ENCODE measurements at regions not wholly inside any gene's neighbourhood (a gene's known extent, or its start where the extent isn't known, plus 50 kb on each side); places are given as distances from the start of the nearest gene placed in this dataset.
"Not testable (repeated sequence)": the region's sequence is repeated elsewhere in the genome, so short reads cannot be mapped to it uniquely, and the experiment has no call there.

GRCh38 chr7:115582956-115583355 lies 447.6 kb downstream of the TFEC start:
- no peak overlapping the region for H3K4me3 ChIP-seq
- no peaks in the 10 kb centered on the region for H3K9me3 ChIP-seq (replicated peaks)
- DNase-seq (ENCODE audit: low read depth in 1 of 2, low spot score in 2 of 2), result no peak
- H3K36me3 ChIP-seq, result no peaks in the 10 kb centered on the region
- no peaks in the 10 kb centered on the region for H3K4me1 ChIP-seq (replicated peaks)
- H3K27ac ChIP-seq, result no peak overlapping the region
- H3K27me3 ChIP-seq (replicated peaks), result no peaks in the 10 kb centered on the region

GRCh38 chr7:115578576-115578975 lies 452.0 kb downstream of the TFEC start:
- no peak for DNase-seq (ENCODE audit: low read depth in 1 of 2, low spot score in 2 of 2)
- Histone ChIP-seq H3K9me3 (replicated peaks) (no peaks in the 10 kb centered on the region), H3K4me1 (replicated peaks) (no peaks in the 10 kb centered on the region), H3K36me3 (no peaks in the 10 kb centered on the region), H3K27ac (no peak overlapping the region), H3K4me3 (no peak overlapping the region), H3K27me3 (replicated peaks) (no peaks in the 10 kb centered on the region)

- H3K9me3 ChIP-seq (replicated peaks), result no peaks in the 10 kb centered on the region
- H3K4me1 ChIP-seq (replicated peaks), result no peaks in the 10 kb centered on the region
- no peak overlapping the region for H3K4me3 ChIP-seq
- DNase-seq (ENCODE audit: low read depth in 1 of 2, low spot score in 2 of 2), result no peak
- no peaks in the 10 kb centered on the region for H3K27me3 ChIP-seq (replicated peaks)
- no peaks in the 10 kb centered on the region for H3K36me3 ChIP-seq
- no peak overlapping the region for H3K27ac ChIP-seq
These were observed 455.8 kb downstream of the TFEC start for GRCh38 chr7:115574681-115575291.

GRCh38 chr7:115572111-115572510 lies 458.5 kb downstream of the TFEC start:
- Histone ChIP-seq H3K4me3 (no peak overlapping the region), H3K9me3 (replicated peaks) (no peaks in the 10 kb centered on the region), H3K36me3 (no peaks in the 10 kb centered on the region), H3K27ac (no peak overlapping the region), H3K4me1 (replicated peaks) (no peaks in the 10 kb centered on the region), H3K27me3 (replicated peaks) (no peaks in the 10 kb centered on the region)
- DNase-seq (ENCODE audit: low read depth in 1 of 2, low spot score in 2 of 2), result no peak

GRCh38 chr7:115561335-115562110 lies 469.0 kb downstream of the TFEC start:
- no peaks in the 10 kb centered on the region for H3K27me3 ChIP-seq (replicated peaks)
- H3K27ac ChIP-seq, result no peak overlapping the region
- H3K4me3 ChIP-seq, result no peak overlapping the region
- H3K9me3 ChIP-seq (replicated peaks), result no peaks in the 10 kb centered on the region
- H3K4me1 ChIP-seq (replicated peaks), result no peaks in the 10 kb centered on the region
- DNase-seq (ENCODE audit: low read depth in 1 of 2, low spot score in 2 of 2), result no peak
- H3K36me3 ChIP-seq, result no peaks in the 10 kb centered on the region

- Histone ChIP-seq H3K4me1 (replicated peaks) (no peaks in the 10 kb centered on the region), H3K36me3 (no peaks in the 10 kb centered on the region), H3K9me3 (replicated peaks) (no peaks in the 10 kb centered on the region), H3K27ac (no peak overlapping the region), H3K4me3 (no peak overlapping the region), H3K27me3 (replicated peaks) (no peaks in the 10 kb centered on the region)
- no peak for DNase-seq (ENCODE audit: low read depth in 1 of 2, low spot score in 2 of 2)
These were observed 470.7 kb downstream of the TFEC start for GRCh38 chr7:115559877-115560276.

GRCh38 chr7:115558161-115558560 lies 472.4 kb downstream of the TFEC start:
- H3K27me3 ChIP-seq (replicated peaks), result no peaks in the 10 kb centered on the region
- no peaks in the 10 kb centered on the region for H3K36me3 ChIP-seq
- H3K27ac ChIP-seq, result no peak overlapping the region
- H3K4me3 ChIP-seq, result no peak overlapping the region
- DNase-seq (ENCODE audit: low read depth in 1 of 2, low spot score in 2 of 2), result no peak
- H3K4me1 ChIP-seq (replicated peaks), result no peaks in the 10 kb centered on the region
- H3K9me3 ChIP-seq (replicated peaks), result no peaks in the 10 kb centered on the region

GRCh38 chr7:115557296-115557695 lies 473.3 kb downstream of the TFEC start:
- not testable (repeated sequence) for H3K9me3 ChIP-seq (replicated peaks); H3K4me1 ChIP-seq (replicated peaks); H3K27me3 ChIP-seq (replicated peaks); H3K27ac ChIP-seq; H3K4me3 ChIP-seq; DNase-seq (ENCODE audit: low read depth in 1 of 2, low spot score in 2 of 2); H3K36me3 ChIP-seq

GRCh38 chr7:115552766-115553165 lies 477.8 kb downstream of the TFEC start:
- no peak overlapping the region for H3K4me3 ChIP-seq
- DNase-seq (ENCODE audit: low read depth in 1 of 2, low spot score in 2 of 2), result no peak
- no peaks in the 10 kb centered on the region for H3K4me1 ChIP-seq (replicated peaks)
- no peaks in the 10 kb centered on the region for H3K36me3 ChIP-seq
- no peak overlapping the region for H3K27ac ChIP-seq
- H3K9me3 ChIP-seq (replicated peaks), result no peaks in the 10 kb centered on the region
- H3K27me3 ChIP-seq (replicated peaks), result no peaks in the 10 kb centered on the region

- no peak for DNase-seq (ENCODE audit: low read depth in 1 of 2, low spot score in 2 of 2)
- no peaks in the 10 kb centered on the region for H3K9me3 ChIP-seq (replicated peaks)
These were observed 480.7 kb downstream of the TFEC start for GRCh38 chr7:115549910-115550309.

GRCh38 chr7:115548756-115549155 lies 481.8 kb downstream of the TFEC start:
- H3K27me3 ChIP-seq (replicated peaks), result no peaks in the 10 kb centered on the region; the same call in 1 of the 2 replicates
- H3K9me3 ChIP-seq (replicated peaks), result no peaks in the 10 kb centered on the region
- H3K36me3 ChIP-seq, result no peaks in the 10 kb centered on the region
- DNase-seq (ENCODE audit: low read depth in 1 of 2, low spot score in 2 of 2), result no peak
- no peaks in the 10 kb centered on the region for H3K4me1 ChIP-seq (replicated peaks)
- H3K4me3 ChIP-seq, result no peak overlapping the region
- no peak overlapping the region for H3K27ac ChIP-seq

More at GRCh38 chr7:115549910-115550309, 480.7 kb downstream of the TFEC start:
- Histone ChIP-seq H3K4me1 (replicated peaks) (no peaks in the 10 kb centered on the region), H3K27ac (no peak overlapping the region), H3K4me3 (no peak overlapping the region), H3K27me3 (replicated peaks) (no peaks in the 10 kb centered on the region; the same call in 1 of the 2 replicates), H3K36me3 (no peaks in the 10 kb centered on the region)

- H3K4me1 ChIP-seq (replicated peaks), result no peaks in the 10 kb centered on the region
- no peak overlapping the region for H3K27ac ChIP-seq
- no peaks in the 10 kb centered on the region for H3K36me3 ChIP-seq
- H3K27me3 ChIP-seq (replicated peaks), result no peaks in the 10 kb centered on the region; the same call in 1 of the 2 replicates
- H3K4me3 ChIP-seq, result no peak overlapping the region
- H3K9me3 ChIP-seq (replicated peaks), result no peaks in the 10 kb centered on the region
- no peak for DNase-seq (ENCODE audit: low read depth in 1 of 2, low spot score in 2 of 2)
These were observed 483.8 kb downstream of the TFEC start for GRCh38 chr7:115546790-115547189.

GRCh38 chr7:115533785-115534184 lies 496.8 kb downstream of the TFEC start:
- Histone ChIP-seq H3K4me3 (no peak overlapping the region), H3K4me1 (replicated peaks) (no peaks in the 10 kb centered on the region), H3K27ac (no peak overlapping the region), H3K9me3 (replicated peaks) (no peaks in the 10 kb centered on the region), H3K36me3 (no peaks in the 10 kb centered on the region), H3K27me3 (replicated peaks) (no peaks in the 10 kb centered on the region)
- DNase-seq (ENCODE audit: low read depth in 1 of 2, low spot score in 2 of 2), result no peak

GRCh38 chr7:115526278-115526677 lies 504.3 kb downstream of the TFEC start:
- Histone ChIP-seq H3K36me3 (no peaks in the 10 kb centered on the region), H3K4me3 (no peak overlapping the region), H3K4me1 (replicated peaks) (no peaks in the 10 kb centered on the region), H3K9me3 (replicated peaks) (no peaks in the 10 kb centered on the region; the same call in 1 of the 2 replicates), H3K27ac (no peak overlapping the region), H3K27me3 (replicated peaks) (no peaks in the 10 kb centered on the region)
- no peak for DNase-seq (ENCODE audit: low read depth in 1 of 2, low spot score in 2 of 2)
